GDM1 (cell line): ENCODE measurements at regions not wholly inside any gene's neighbourhood (a gene's known extent, or its start where the extent isn't known, plus 50 kb on each side); places are given as distances from the start of the nearest gene placed in this dataset.

Experiments
- DNase-seq: peaks from one replicate; lab custom pipeline; 2025; lab: John Stamatoyannopoulos, UW

DNA sequence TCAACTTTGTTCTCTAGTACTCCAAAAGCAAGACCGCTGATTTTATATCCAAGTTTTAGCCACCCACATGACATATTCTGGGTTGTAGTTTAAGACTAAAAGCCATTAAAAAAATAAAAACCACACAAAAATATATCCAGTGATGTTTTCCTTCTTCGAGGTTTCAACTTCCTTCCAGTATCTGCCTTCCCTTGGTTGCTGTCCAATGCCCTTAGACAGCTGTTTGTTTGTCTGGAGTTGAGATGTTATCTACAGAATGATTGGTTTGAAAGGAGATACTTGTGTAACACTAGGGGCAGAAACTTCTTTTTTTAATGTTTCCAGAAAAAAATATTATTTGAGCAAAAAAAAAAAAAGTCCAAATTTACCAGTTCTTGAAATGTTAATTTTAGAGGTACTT lies 591.5 kb upstream of the PCDH9 start:
- DNase-seq: no peak

DNA sequence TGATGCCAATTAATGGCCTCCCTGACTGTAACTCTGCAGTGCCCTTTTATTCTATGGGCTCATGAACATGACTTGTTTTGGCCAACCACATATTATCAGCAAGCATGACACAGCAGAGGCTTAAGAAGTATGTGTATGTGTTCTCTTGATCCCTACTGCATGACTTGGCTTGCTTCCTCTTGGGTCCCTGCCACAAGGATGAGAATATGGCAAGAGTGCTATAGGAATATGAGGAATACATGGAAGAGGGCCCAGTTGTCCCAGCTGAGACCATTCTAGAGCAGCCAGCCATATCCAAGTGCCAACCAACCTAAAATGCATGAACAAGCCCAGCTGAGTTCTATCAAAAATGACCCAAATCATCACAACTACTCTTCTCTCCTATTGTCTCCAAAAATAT lies 576.7 kb upstream of the PCDH9 start:
- no peak for DNase-seq

DNA sequence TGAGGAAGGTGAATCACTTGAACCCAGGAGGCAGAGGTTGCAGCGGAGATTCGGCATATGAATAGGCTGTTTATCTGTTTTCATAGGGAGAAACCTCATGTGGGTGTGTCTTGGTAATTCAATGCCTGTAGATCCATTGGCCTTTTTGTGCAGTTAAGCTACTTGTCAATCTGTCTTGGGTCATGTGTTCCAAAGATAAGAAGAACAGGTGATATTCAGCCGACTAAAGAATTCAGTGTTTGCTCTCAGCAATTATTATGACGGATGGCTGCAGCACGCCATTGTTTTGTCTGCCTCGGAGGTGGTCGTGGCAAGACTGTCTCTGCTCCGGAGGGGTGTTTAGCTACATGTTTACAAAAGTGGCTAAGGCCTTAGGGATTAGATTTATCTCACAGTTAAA lies 573.0 kb upstream of the PCDH9 start:
- DNase-seq: no peak

DNA sequence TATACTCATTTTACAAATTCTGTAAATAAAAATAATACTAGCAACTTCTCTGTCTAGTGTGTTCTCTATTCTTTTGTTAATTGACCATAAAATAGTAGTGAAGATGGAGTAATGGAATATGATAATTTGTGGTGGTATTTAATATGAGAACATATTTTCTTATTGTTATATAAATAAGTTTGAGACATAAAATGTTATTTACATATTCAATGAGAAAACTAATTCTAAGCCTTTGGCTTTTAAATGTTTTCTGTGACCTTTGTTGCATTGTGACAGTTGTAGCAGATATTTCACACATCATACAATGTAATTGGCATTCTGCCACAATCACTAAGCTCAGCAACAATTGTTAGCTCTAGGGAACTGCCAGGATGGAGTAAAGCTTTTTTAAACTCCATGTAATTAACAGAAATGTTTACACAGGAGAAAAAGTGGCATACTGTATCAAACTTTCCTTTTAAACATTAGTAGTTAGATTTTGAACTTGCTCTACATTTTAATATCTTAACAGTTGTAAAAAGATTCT lies 562.1 kb upstream of the PCDH9 start:
- DNase-seq: no peak

DNA sequence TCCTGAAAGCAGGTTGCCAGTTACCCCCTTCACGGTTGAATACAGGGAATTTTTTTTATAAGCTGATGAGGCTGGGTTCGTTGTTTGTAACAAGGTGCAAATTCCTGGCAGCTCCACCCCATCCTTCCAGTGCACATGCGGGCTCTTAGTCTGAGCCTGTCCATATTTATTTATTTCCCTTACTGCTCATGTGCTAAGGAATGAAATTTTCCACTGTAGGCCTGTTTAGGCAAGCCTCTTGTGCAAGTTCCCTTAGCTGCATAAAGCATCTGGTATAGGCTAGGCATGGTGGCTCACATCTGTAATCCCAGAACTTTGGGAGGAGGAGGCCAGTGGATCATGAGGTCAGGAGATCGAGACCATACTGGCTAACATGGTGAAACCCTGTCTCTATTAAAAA lies 560.9 kb upstream of the PCDH9 start:
- no peak for DNase-seq

DNA sequence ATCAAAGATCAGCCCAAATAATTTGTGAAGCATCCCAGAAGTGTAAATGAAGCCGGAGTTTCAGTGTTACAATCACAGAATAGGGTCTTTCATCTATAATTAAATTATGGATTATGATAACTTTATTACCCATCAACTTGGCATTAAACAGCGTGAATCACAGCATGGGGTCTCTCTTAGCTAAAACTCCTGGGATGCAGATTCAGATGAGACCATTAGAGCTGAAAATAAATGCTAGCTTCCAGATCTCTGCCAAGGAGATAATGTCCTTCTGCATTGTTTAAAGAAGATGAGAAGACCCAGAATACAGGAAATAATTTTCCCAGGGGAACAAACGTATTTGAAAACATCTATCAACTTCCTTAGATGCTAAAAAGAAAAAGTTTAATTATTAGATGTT lies 546.0 kb upstream of the PCDH9 start:
- no peak for DNase-seq

DNA sequence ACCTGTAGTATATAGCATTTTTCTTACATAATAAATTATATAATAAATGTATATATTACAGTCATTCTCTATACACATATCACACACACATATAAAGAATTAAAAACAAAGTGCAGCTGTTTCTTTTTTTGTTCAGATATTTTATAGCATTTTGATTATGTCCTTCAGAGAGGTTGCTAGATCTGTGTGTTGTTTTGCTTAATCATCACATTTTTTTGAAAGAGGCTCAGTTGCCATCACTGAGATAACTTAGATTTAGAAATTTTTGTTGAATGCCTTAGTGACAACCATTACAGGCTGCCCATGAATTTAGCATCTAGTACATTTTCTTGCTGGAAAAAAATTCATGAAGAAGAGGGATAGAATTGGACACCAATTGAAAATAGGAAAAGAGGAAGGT lies 545.2 kb upstream of the PCDH9 start:
- DNase-seq: no peak

DNA sequence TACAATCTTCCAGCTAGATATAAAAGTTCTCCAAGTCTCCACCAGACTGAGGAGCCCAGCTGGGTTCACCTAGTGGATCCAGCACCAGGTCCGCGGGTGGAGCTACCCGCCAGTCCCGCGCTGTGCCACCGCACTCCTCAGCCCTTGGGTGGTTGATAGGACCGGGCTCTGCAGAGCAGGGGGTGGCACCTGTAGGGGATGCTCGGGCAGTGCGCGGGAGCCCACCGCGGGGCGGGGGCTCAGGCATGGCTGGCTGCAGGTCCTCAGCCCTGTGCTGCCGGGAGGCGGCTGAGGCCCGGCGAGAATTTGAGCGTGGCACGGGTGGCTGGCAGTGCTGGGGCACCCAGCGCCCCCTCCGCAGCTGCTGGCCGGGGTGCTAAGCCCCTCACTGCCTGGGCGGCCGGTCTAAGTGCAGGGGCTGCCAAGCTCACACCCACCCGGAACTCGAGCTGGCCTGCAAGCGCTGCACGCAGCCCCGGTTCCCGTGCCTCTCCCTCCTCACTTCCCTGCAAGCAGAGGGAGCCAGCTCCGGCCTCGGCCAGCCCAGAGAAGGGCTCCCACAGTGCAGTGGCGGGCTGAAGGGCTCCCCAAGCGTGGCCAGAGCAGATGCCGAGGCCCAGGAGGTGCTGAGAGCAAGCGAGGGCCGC lies 542.8 kb upstream of the PCDH9 start:
- no peak for DNase-seq

DNA sequence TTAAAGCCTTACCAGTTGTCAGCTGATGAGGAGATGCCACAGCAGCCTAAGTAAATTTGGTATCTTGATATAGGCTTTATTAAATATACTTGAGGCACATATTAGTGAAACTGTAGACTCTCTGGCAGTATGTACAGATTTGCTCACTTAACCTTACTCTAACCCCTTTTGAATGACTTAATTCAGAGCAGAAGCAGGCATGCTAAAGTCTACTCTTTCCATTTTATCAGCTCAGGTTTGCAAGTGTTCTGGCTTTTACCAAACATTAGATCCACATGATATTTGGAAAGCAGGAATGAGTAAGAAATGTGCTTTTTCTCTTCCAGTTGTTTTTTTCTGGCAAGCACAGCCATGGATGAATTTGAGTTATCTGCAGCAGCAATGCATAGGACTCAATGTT lies 541.0 kb upstream of the PCDH9 start:
- no peak for DNase-seq

DNA sequence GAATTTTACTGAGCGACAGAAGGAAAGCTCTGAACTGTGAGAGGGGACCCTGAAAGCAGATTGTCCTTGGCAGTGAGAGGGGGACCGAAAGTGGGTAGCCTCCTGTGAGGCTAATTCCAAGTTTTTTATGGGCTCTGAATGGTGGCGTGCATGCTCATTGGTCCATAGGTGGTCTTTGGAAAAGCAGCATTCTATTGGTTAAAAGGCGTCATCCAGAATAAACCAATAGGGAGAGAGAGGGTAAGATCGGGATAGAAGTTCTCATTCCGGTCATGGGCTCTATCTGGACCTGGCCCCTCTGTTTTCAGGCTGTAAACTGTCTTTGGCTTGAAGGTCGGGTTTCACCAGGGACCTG lies 539.8 kb upstream of the PCDH9 start:
- DNase-seq: no peak

DNA sequence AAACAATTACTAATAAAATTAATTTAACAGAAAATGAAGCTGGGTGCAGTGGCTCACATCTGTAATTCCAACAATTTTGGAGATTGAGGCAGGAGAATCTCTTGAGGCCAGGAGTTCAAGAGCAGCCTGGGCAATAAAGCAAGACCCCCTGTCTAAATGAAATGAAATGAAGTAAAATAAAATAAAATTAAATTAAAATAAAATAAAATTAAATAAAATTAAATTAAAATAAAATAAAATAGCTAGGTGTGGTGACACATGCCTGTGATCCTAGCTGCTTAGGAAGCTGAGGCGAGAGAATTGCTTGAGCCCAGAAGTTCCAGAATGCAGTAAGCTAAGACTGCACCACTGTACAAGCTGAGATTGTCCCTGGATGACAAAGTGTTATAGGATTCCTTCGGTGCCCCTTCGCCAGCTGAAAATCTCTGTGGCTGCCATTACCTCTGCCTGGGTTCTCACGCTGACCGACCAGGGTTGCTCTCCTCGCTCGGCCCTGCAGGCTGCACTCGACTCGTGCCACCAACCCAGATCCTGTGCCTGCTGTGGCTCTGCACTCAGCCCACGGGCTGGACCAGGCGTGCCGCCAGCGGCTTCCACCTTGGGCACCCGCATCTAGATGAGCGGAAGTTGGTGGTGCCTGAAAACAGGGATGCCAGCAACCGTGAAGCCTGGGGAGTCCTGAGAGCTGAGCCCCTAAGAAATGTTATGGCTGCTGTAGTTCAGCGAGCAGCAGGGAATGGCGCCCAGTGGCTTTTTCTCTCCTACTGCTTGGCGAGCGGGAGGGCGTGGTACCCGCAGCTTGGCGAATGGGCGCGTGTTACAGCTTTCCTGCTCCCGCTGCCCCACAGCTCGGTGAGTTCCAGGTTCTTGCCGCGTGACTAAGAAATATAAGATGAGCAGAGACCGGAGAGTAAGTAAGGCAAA lies 539.2 kb upstream of the PCDH9 start:
- DNase-seq: no peak

DNA sequence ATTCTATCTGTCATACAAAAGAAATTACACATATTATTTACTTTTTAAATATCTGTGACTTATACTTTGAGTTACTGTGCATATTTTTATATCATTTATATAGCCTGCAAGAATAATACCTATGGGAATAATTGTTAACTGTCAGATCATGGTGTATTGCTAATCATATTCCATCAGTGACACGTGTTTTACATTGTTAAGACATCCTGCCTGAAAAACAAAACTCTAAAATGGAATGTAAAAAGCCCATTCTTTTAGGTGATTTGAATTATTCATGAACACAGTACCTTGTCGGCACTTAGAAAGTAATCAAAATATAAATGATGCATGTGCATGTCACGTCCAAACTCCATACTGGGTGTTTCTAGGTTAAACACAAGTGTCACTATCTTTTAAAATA lies 533.8 kb upstream of the PCDH9 start:
- no peak for DNase-seq

DNA sequence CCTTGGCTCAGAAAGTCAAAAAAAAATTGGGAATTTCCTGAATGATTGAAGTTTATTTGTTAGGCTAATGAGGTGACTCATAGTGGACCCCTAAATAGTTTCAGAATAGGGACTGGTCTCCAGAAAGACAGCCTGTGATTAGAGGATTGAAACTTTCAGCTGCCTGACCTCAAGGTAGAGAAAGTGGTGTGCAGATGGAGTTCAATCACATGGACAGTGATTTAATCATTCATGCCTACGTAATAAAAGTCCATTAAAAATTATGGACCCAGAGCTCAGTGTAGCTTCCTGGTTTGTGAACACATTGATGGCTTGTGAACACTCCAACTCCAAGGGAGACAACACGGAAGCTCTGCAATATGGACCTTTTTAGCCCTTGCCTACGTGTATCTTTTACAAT lies 533.2 kb upstream of the PCDH9 start:
- no peak for DNase-seq

DNA sequence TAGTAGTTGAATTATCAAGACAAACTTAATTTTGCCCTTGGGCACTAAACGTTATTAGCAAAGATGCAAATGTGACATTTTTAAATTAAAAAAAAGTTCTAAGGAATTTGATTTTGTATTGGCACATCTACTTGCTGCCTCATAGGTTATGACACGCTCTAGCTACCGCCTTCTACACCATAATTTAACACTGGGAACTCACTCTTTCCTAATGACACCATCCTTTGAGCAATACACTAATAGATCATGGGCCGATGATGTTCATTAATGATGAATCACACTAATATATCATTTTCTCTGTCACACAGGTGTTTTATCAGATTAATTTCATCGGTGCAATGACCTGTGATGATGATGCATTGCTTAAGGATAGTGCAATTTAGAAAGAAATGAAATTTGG lies 528.8 kb upstream of the PCDH9 start:
- DNase-seq: no peak

DNA sequence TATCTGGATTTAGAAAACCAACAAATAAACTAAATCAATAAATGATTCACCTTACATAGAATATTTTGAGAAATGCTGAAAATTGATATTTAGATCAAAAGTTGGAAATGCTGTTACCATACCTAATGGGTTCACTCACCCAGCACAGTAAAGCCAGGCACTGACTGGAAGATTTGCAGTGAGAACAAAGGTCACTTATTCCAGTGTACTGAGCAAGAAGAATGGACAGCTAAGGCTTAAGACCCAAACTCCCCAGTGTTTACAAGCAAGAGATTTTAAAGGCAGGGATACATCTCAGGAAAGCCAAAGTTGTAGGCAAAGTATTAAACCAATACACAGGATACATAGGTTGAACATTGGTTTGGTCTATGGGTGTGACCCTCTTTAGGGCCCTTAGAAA lies 523.9 kb upstream of the PCDH9 start:
- no peak for DNase-seq

DNA sequence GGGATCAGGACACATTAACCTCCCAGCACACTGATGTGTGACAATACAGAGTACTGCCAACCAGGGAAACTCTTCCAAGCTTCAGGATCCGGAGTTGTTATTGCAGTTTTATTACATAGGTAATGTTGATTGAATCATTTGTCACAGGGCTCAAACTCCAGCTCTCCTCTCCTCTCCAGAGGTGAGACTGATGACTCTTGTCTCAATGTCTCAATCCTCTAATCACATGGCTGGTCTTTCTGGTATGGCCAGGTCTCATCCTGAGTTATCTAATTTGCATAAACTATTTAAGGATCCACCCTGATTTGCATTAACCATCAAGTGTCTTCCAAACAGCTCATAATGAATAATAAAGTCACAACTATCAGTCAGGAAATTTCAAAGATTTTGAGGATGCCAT lies 522.6 kb upstream of the PCDH9 start:
- no peak for DNase-seq

DNA sequence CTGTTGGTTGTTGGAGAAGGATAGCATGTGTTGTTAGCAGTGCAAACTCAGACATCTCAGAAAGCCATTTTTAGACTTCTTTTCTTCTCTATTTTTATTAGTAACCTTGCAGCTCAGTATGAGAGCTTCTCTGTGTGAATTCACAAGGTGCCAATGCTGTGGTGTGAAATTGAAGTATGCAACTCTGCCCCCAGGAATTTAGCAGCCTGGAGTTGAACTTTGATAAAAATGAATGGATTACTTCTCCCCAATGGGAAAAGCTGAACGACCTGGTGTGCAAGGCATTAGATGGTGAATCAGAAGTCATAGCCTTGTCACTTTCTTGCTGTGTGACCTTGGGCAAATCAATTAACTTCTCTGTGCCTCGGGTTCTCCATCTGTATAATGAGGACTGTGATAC lies 512.3 kb upstream of the PCDH9 start:
- DNase-seq: no peak

DNA sequence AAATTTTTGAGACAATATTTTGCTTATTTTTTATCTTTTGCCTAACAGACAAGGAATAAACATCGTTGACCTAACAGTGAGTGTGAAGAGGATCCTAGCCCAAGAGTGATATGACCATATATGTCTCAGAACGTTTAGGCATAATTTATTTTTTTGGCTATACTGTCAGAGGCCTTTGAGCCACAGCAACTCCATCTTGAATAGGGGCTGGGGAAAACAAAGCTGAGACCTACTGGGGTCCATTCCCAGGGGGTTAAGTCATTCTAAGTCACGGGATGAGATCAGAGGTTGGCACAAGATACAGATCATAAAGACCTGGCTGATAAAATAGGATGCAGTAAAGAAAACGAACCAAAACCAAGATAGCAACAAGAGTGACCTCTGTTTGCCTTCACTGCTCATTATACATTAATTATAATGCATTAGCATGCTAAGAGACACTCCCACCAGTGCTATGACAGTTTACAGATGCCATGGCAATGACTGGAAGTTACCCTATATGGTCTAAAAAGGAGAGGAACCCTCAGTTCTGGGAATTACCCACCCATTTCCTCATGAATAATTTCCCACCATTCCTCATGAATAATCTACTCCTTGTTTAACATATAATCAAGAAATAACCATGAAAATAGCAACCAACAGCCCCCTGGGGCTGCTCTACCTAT lies 510.9 kb upstream of the PCDH9 start:
- DNase-seq: no peak

DNA sequence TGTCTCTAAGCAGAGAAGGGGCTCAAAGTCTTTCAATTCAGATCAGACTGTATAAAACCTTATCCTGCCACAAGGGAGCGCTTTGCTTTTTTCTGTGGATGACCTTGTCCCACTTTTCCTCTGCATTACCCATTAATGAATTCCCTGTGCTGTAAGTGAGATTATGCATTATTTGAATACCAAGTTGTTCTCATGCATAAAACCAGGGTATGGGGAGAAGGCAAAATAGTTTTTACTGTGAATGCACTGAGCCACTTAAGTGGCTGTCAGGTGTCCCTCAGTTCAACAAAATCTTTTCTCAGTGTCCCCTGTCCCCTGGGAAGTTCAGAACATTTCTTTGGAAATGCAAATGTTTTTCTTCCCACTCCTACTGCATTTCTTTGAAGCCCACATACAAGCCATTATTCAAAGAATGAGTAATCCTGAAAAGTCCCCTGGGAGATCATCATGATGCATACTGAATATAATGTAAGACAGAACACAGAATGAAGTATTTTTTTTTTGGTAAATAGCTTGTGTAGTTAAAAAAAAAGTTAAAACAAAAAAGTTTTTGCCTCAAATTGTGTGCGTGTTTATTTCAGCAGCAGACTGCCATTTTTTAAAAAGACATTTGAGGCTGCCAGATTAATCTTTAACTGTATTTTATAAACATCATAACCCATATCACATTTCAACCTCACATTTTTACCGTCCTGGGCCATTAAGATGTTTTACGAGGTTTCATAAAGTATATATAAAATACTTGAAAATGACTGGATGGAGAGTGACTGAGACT lies 506.7 kb upstream of the PCDH9 start:
- DNase-seq: no peak

DNA sequence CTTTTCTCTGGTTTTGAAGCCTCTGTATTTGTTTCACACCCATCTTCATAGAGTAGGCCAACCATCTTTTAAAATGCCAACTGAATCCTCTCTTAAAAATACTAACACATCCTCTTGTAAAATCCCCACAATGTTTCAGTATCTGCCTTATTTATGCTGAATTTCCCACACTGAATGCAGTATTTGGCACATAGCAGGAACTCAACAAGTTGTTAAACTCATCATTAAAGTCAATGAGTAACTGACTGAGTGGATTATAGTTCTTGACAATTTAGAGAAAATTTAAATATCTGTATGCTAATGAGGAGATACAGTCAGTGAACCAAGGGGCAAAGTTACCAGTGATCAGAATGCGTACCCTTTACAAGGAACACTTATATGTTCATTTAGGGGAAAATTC lies 505.5 kb upstream of the PCDH9 start:
- no peak for DNase-seq

DNA sequence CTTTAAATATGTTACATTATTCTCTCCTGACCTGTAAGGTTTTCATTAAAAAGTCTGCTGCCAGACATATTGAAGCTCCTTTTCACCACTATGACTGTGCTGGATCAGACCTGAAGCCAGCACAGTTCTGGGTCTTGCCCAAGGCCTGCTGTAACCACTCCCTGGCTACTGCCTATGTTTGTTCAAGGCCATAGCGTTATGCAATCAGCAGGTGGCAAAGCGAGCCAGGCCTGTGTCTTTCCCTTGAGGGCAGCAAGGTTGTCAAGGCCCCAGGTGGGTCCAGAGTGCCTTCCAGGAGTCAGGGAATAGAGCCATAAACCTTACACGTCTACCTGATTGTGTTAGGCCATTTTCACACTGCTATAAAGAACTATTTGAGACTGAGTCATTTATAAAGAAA lies 496.8 kb upstream of the PCDH9 start:
- DNase-seq: no peak

DNA sequence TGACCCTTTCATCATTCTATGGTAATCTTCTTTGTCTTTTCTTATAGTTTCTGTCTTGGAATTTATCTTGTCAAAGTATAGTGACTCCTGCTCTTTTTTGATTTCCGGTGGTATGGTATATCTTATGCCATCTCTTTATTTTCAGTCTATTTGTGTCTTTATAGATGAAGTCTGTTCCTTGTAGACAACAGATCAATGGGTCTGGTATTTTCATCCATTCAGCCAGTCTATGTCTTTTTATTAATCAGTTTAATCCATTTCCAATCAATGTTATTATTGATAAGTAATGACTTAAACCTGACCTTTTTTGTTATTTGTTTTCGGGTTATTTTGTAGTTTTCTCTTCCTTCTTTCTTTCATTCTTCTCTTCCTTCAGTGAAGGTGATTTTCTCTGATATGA lies 495.9 kb upstream of the PCDH9 start:
- DNase-seq: no peak
